Prostate gland (tissue), 2 donors: ENCODE measurements at regions not wholly inside any gene's neighbourhood (a gene's known extent, or its start where the extent isn't known, plus 50 kb on each side); places are given as distances from the start of the nearest gene placed in this dataset.

Source experiments
- CTCF ChIP-seq, 4 experiments: fragments of 200-600 bp in 2 of 4; fragments of 450-650 bp in 2 of 4; sonication (generic) in 2 of 4; IDR thresholded peaks; 1 replicate in 3 of 4; 2 replicates in 1 of 4; pipeline ENCODE4 v1.5.1; 2016 to 2019; ENCODE audit warnings: antibody characterized with exemption in 4 of 4, mild to moderate bottlenecking in 2 of 4, moderate library complexity in 2 of 4
- POLR2A ChIP-seq: fragments of 450-650 bp; IDR thresholded peaks from one replicate; pipeline ENCODE4 v1.6.1; 2016; ENCODE audit warnings: antibody characterized with exemption, mild to moderate bottlenecking
- POLR2AphosphoS5 ChIP-seq: sonication (generic); formaldehyde crosslinking; IDR thresholded peaks from one replicate; pipeline ENCODE4 v1.6.1; 2017; ENCODE audit warnings: antibody characterized with exemption

GRCh38 chr3:163533381-163533780 lies 1544.9 kb downstream of the SI start:
- TF ChIP-seq CTCF (IDR thresholded peaks at IDR 0.05) (no peak), POLR2A (no peak), POLR2AphosphoS5 (no peak)
